NCI-H226 (cell line): ENCODE measurements at regions not wholly inside any gene's neighbourhood (a gene's known extent, or its start where the extent isn't known, plus 50 kb on each side); places are given as distances from the start of the nearest gene placed in this dataset.
A peak's percentile ranks its signal among the peaks of the same experiment; 100 is the strongest.

Source experiments
- DNase-seq: peaks from one replicate; pipeline ENCODE4 v3.0.0-alpha.2; 2015

DNA sequence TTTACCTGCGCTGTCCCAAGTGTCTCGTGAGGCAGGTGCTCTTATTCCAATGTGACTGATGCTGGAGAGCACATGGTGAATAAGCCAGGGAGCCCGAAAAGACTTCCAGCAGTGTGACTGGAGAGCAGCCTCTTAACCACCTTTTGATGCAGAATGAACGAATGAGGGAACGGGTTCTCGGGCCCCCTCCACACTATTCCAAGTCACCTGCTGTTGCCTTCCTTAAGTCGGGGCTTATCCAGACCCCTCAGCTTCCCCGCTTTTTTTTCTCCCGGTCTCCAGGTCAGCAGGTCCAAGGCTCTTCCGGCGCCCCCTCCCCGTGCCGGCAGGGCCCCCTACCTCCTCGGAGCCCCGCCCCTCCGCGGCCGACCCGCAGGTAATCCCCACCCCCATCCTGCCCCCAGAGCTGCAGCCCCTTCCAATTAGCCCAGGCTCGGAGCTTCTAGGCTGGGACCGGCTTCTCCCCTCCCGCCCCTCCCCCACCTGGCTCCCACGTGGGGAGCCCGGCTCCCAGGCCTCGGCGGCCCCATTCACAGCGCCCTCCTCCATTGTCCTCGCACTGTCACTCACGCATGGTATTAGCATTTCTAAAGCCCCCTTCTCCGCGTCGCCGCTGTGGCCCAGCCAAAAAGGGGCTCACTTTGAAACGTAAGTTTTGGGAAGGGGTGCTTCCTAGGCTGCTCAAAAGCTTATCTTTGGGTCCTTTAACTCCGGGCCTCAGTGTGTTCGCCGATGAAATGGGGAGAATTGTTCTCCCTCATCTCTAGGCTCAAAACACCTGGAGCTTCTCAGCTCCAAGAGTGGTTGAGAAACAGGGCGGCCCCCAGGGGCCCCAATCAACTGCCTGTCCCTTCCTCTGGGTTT is 56.2 kb upstream of the PJA1 start:
- DNase-seq, result no peak

DNA sequence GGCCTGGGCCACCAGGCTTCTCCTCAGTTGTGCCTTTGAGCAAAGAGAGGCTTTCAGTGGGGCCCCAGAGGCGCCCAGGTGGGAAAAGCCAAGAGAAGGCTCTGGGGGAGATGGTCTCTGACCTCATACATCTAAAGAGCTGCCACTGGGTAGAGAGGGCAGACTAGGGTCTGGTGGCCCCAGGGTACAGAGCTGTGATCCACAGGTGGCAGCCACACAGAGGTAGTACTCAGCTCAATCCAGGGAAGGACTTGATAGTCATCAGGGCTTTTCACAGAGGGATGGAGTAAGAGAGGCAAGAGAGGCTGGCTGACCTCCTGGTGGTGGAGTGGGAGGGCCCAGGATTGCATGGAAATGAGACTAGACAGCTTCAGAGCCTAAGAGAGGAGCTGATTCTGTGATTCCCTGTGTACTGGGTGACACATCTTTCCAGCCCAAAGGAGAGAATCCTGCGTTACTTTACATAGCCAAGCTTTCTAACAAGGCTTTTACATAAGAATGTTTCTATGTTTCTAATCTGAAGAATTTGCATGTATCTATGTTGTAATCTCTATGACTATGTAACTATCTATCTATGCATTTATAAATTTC is 53.2 kb upstream of the PJA1 start:
- DNase-seq, result peak; percentile 2

DNA sequence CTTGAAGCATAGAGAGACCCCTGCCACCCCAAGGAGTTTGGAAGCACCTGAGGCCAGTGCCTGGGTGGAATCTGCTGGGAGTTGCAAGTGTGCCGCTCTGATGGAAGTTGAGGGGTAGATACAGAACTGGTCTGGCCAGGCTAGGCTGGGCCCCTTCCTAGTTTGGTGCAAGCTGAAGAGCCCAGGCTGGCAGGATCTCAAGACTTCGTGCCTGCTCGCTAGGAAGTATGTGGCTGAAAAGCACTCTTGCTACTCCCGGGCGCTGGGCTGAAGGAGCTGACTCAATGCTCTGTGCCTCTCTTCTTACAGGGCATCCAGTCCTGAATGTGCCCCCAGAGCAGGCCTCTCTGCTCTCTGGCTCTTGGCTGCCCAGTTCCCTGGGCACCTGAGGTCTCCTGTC is 51.7 kb upstream of the PJA1 start:
- no peak for DNase-seq

DNA sequence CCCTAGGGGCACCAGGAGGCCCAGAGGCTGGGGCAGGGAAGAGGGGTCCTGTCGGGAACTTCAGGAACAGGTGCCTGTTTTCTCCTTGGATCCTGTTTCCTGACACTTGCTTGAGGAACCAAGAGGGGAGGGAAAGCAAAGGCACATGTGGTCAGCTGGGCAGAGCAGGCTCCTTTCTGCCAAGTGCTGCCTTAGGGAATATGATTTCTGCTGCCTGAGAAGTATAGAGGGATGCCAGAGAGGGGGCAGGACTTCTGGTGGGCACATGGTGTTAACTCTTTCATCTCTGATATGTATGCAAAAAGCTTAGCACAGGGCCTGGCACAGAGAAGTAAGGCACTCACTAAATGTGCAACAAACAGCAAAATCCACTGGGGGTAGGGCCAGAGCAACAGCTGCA is 51.2 kb upstream of the PJA1 start:
- no peak for DNase-seq

DNA sequence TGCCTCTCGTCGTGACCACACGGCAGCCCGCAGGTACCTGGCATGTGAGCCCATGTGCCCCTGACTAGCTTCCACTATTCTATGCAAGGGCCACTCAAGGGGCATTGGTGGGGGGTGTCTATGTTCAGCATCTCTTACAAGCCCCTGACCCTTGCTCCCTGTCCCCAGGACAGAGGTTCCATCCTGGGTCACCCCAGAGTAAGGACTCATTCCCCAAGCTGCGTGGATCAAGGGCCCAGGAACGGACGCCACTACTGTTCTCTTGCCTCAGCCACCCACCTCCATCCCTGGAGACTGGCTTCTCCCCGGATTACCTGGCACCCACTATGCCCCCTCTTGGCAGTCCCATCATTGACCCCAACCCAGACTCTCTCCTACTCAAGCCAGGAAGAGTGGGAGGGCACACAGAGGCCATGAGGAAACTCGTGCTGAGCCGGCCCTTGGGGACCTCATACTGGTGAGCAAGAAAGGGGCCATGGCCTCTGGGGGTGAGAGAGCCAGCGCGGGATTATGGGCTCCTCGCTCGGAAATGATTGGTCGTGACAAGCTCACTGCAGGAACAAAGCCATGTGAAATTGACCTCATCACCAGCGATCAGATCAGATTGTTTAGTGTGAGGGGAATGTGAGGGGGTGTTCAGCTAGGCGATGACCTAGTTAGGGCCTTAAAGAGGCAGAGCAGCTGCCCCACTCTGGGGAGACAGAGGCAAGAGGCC is 50.1 kb upstream of the PJA1 start:
- no peak for DNase-seq
